ENCODE measurements at regions not wholly inside any gene's neighbourhood (a gene's known extent, or its start where the extent isn't known, plus 50 kb on each side); places are given as distances from the start of the nearest gene placed in this dataset.

DNA sequence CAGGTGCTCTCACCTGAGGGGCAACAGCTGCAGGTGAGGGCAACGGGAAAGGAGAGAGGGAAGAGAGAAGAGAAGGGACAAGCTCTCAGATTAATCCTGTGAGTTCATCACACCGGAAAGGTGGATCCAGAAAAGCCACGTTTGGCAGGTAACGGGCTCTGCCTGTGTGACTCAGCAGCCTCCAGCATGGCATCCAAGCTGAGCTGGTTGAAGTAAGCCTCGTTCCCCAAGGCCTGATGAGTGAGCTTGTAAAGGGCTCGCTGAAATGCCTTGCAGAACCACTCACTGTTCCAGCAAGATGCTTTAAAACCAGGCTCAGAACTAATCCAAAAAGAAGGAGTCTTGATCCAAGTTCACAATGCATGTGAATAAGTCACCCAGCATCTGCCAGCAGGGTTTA lies 206.9 kb upstream of the TMEM45B start:
- Histone ChIP-seq H3K27ac (no peak overlapping the region), H3K9me3 (no peaks in the 10 kb centered on the region), H3K4me3 (no peak overlapping the region), H3K4me1 (no peaks in the 10 kb centered on the region), H3K4me2 (no peak overlapping the region)
- WGBS (ENCODE audit: missing lambda C conversion rate): 39% methylated on average over 6 of the region's 6 CpGs
- ATAC-seq (no peak), DNase-seq (ENCODE audit: low read depth in 1 of 2, low spot score in 1 of 2) (no peak), FAIRE-seq (no peak)
- TF ChIP-seq MAFK (IDR thresholded peaks at IDR 0.05; ENCODE audit: partially characterized antibody): no peak
- no peak for TF ChIP-seq FOXS1 (CRISPR knock-in tag; IDR thresholded peaks at IDR 0.05)
- no peak for TF ChIP-seq HOXA7 (CRISPR knock-in tag; IDR thresholded peaks at IDR 0.05)
- no peak for TF ChIP-seq RCOR1 (IDR thresholded peaks at IDR 0.05; ENCODE audit: low read depth, low read length)
- no peak for TF ChIP-seq MAZ (IDR thresholded peaks at IDR 0.05; ENCODE audit: borderline replicate concordance, low read depth, low read length)
- TF ChIP-seq HEYL (CRISPR knock-in tag; IDR thresholded peaks at IDR 0.05): no peak
- TF ChIP-seq ESRRA (IDR thresholded peaks at IDR 0.05; ENCODE audit: borderline replicate concordance, low read length): no peak
- TF ChIP-seq, protein P1, sequence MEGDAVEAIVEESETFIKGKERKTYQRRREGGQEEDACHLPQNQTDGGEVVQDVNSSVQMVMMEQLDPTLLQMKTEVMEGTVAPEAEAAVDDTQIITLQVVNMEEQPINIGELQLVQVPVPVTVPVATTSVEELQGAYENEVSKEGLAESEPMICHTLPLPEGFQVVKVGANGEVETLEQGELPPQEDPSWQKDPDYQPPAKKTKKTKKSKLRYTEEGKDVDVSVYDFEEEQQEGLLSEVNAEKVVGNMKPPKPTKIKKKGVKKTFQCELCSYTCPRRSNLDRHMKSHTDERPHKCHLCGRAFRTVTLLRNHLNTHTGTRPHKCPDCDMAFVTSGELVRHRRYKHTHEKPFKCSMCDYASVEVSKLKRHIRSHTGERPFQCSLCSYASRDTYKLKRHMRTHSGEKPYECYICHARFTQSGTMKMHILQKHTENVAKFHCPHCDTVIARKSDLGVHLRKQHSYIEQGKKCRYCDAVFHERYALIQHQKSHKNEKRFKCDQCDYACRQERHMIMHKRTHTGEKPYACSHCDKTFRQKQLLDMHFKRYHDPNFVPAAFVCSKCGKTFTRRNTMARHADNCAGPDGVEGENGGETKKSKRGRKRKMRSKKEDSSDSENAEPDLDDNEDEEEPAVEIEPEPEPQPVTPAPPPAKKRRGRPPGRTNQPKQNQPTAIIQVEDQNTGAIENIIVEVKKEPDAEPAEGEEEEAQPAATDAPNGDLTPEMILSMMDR (IDR thresholded peaks at IDR 0.05): no peak
- TF ChIP-seq TP53 (CRISPR knock-in tag; IDR thresholded peaks at IDR 0.05): no peak
- TF ChIP-seq, protein P2, sequence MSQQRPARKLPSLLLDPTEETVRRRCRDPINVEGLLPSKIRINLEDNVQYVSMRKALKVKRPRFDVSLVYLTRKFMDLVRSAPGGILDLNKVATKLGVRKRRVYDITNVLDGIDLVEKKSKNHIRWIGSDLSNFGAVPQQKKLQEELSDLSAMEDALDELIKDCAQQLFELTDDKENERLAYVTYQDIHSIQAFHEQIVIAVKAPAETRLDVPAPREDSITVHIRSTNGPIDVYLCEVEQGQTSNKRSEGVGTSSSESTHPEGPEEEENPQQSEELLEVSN (IDR thresholded peaks at IDR 0.05; ENCODE audit: borderline replicate concordance, low read depth): no peak
- TF ChIP-seq KDM1A (IDR thresholded peaks at IDR 0.05; ENCODE audit: low read depth): no peak
- TF ChIP-seq RARB (CRISPR knock-in tag; IDR thresholded peaks at IDR 0.05): no peak
- no peak for TF ChIP-seq ZSCAN20 (CRISPR knock-in tag; IDR thresholded peaks at IDR 0.05)
- no peak for TF ChIP-seq RAD21 (conservative IDR thresholded peaks at IDR 0.05 in 1 of 2, IDR thresholded peaks at IDR 0.05 in 1 of 2)
- TF ChIP-seq, protein P3, sequence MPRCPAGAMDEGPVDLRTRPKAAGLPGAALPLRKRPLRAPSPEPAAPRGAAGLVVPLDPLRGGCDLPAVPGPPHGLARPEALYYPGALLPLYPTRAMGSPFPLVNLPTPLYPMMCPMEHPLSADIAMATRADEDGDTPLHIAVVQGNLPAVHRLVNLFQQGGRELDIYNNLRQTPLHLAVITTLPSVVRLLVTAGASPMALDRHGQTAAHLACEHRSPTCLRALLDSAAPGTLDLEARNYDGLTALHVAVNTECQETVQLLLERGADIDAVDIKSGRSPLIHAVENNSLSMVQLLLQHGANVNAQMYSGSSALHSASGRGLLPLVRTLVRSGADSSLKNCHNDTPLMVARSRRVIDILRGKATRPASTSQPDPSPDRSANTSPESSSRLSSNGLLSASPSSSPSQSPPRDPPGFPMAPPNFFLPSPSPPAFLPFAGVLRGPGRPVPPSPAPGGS (IDR thresholded peaks at IDR 0.05): no peak
- TF ChIP-seq, protein P4, sequence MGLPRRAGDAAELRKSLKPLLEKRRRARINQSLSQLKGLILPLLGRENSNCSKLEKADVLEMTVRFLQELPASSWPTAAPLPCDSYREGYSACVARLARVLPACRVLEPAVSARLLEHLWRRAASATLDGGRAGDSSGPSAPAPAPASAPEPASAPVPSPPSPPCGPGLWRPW (IDR thresholded peaks at IDR 0.05): no peak
- TF ChIP-seq NR3C1 (IDR thresholded peaks at IDR 0.05): no peak
- TF ChIP-seq NPAS2 (CRISPR knock-in tag; IDR thresholded peaks at IDR 0.05; ENCODE audit: borderline replicate concordance): no peak
- TF ChIP-seq MYC (IDR thresholded peaks at IDR 0.05; ENCODE audit: borderline replicate concordance, low read length): no peak
- POLR2A ChIA-PET: no interaction called here
- CTCF ChIA-PET: no interaction called here

DNA sequence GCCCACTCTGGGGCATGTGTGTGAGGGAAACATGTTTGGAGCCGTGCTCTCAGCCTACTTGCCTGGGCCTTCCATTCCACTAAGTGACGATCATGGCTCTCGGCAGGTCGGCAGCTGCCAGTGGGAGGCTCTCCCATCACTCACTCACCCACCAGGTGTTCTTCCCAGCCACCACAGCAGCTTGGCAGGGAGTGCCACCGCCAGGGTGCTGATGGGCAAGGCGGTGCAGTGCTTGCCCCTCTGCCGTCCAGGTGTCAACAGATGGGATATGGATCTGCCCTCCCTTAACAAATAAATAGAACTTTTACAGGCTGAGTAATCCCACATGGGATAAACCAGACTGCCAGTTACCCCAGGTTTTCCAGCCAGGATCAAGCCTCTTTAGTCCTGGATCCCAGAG lies 205.5 kb upstream of the TMEM45B start:
- no CpG with 5 or more reads among the region's 7 CpGs for WGBS (ENCODE audit: missing lambda C conversion rate)
- Histone ChIP-seq H3K27ac (no peak overlapping the region), H3K9me3 (no peaks in the 10 kb centered on the region), H3K4me2 (no peak overlapping the region), H3K4me1 (no peaks in the 10 kb centered on the region), H3K4me3 (no peak overlapping the region)
- ChIA-PET POLR2A (no interaction called here), CTCF (no interaction called here)
- FAIRE-seq (no peak), DNase-seq (ENCODE audit: low read depth in 1 of 2, low spot score in 1 of 2) (no peak), ATAC-seq (no peak)
- TF ChIP-seq RNF2 (IDR thresholded peaks at IDR 0.05; ENCODE audit: borderline replicate concordance, low read depth) (no peak), POLR2A (IDR thresholded peaks at IDR 0.05; ENCODE audit: low read length) (no peak), NR3C1 (IDR thresholded peaks at IDR 0.05) (no peak), FOSL2 (IDR thresholded peaks at IDR 0.05) (no peak), FOSL2 (CRISPR knock-in tag; IDR thresholded peaks at IDR 0.05) (no peak), CEBPB (IDR thresholded peaks at IDR 0.05) (no peak)
- TF ChIP-seq, protein P5, sequence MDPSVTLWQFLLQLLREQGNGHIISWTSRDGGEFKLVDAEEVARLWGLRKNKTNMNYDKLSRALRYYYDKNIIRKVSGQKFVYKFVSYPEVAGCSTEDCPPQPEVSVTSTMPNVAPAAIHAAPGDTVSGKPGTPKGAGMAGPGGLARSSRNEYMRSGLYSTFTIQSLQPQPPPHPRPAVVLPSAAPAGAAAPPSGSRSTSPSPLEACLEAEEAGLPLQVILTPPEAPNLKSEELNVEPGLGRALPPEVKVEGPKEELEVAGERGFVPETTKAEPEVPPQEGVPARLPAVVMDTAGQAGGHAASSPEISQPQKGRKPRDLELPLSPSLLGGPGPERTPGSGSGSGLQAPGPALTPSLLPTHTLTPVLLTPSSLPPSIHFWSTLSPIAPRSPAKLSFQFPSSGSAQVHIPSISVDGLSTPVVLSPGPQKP (IDR thresholded peaks at IDR 0.05; ENCODE audit: low read depth, low read length): no peak
- TF ChIP-seq, protein P6, sequence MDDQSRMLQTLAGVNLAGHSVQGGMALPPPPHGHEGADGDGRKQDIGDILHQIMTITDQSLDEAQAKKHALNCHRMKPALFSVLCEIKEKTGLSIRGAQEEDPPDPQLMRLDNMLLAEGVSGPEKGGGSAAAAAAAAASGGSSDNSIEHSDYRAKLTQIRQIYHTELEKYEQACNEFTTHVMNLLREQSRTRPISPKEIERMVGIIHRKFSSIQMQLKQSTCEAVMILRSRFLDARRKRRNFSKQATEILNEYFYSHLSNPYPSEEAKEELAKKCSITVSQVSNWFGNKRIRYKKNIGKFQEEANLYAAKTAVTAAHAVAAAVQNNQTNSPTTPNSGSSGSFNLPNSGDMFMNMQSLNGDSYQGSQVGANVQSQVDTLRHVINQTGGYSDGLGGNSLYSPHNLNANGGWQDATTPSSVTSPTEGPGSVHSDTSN (IDR thresholded peaks at IDR 0.05): no peak

Measured in A549 (cell line).